A549 (cell line): ENCODE measurements at regions not wholly inside any gene's neighbourhood (a gene's known extent, or its start where the extent isn't known, plus 50 kb on each side); places are given as distances from the start of the nearest gene placed in this dataset.
"Not testable (repeated sequence)": the region's sequence is repeated elsewhere in the genome, so short reads cannot be mapped to it uniquely, and the experiment has no call there.

ENCODE experiments used
- TF ChIP-seq, protein P1 (sequence below): fragments of 200-600 bp; sonication (generic); IDR thresholded peaks from 2 replicates; pipeline ENCODE4 v1.6.1; 2016; ENCODE audit warnings: antibody characterized with exemption, mild to moderate bottlenecking, moderate library complexity
- TF ChIP-seq, protein P2 (sequence below): fragments of 250-450 bp; sonication (Bioruptor Pico); IDR thresholded peaks from 2 replicates; pipeline ENCODE4 v1.5.0; 2020; ENCODE audit warnings: low read depth, mild to moderate bottlenecking, moderate library complexity

DNA sequence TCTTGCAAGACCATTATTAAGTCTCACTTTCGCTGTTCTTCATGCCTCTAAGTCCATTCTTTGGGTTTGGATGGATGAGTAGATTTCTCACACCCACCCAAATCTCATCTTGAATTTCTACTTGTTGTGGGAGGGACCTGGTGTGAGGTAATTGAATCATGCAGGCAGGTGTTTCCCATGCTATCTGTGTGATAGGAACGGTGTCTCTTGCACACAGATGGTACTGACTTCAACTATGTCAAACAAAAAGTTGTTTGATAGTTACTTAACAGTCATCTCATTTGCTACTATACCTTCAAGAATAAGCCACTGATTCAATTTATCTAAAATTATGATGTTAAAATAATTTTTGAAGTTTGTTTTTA, 99.7 kb downstream of the SPATA31A6 start:
- TF ChIP-seq, protein P1, sequence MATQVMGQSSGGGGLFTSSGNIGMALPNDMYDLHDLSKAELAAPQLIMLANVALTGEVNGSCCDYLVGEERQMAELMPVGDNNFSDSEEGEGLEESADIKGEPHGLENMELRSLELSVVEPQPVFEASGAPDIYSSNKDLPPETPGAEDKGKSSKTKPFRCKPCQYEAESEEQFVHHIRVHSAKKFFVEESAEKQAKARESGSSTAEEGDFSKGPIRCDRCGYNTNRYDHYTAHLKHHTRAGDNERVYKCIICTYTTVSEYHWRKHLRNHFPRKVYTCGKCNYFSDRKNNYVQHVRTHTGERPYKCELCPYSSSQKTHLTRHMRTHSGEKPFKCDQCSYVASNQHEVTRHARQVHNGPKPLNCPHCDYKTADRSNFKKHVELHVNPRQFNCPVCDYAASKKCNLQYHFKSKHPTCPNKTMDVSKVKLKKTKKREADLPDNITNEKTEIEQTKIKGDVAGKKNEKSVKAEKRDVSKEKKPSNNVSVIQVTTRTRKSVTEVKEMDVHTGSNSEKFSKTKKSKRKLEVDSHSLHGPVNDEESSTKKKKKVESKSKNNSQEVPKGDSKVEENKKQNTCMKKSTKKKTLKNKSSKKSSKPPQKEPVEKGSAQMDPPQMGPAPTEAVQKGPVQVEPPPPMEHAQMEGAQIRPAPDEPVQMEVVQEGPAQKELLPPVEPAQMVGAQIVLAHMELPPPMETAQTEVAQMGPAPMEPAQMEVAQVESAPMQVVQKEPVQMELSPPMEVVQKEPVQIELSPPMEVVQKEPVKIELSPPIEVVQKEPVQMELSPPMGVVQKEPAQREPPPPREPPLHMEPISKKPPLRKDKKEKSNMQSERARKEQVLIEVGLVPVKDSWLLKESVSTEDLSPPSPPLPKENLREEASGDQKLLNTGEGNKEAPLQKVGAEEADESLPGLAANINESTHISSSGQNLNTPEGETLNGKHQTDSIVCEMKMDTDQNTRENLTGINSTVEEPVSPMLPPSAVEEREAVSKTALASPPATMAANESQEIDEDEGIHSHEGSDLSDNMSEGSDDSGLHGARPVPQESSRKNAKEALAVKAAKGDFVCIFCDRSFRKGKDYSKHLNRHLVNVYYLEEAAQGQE = not testable (repeated sequence)
- TF ChIP-seq, protein P2, sequence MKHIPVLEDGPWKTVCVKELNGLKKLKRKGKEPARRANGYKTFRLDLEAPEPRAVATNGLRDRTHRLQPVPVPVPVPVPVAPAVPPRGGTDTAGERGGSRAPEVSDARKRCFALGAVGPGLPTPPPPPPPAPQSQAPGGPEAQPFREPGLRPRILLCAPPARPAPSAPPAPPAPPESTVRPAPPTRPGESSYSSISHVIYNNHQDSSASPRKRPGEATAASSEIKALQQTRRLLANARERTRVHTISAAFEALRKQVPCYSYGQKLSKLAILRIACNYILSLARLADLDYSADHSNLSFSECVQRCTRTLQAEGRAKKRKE (CRISPR knock-in tag) = not testable (repeated sequence)
